OCI-LY7 (cell line): ENCODE measurements at regions not wholly inside any gene's neighbourhood (a gene's known extent, or its start where the extent isn't known, plus 50 kb on each side); places are given as distances from the start of the nearest gene placed in this dataset.

Source experiments
- CTCF ChIP-seq: fragments of 200-600 bp; sonication (generic); conservative IDR thresholded peaks from 2 replicates; pipeline ENCODE4 v1.5.1; 2014; ENCODE audit warnings: mild to moderate bottlenecking, antibody characterized with exemption, low read length, moderate library complexity, mixed read lengths
- EZH2phosphoT487 ChIP-seq: fragments of 200-600 bp; sonication (generic); IDR thresholded peaks from 2 replicates; pipeline ENCODE4 v1.6.1; 2018; ENCODE audit warnings: low read depth, borderline replicate concordance, mild to moderate bottlenecking, mixed run types, antibody characterized with exemption, low read length, moderate library complexity, mixed read lengths

- no peak for TF ChIP-seq CTCF
- TF ChIP-seq EZH2phosphoT487, result no peak
Observed at GRCh38 chr20:39378776-39379175, 416.6 kb downstream of the DHX35 start.
